CD14-positive monocyte (primary cell): ENCODE measurements at regions not wholly inside any gene's neighbourhood (a gene's known extent, or its start where the extent isn't known, plus 50 kb on each side); places are given as distances from the start of the nearest gene placed in this dataset.

Experiments
- DNase-seq, 3 donors: peaks; one replicate each; pipeline ENCODE4 v3.0.0-alpha.2; 2011 to 2022
- H2AFZ ChIP-seq: 2 replicates; pipeline ENCODE4 v1.6.0; 2012; ENCODE audit warnings: mild to moderate bottlenecking, low read depth, low read length, inconsistent platforms; ENCODE audit not compliant: insufficient read depth, poor library complexity, severe bottlenecking
- H3K27ac ChIP-seq, 2 donors: 1 replicate in 1 of 2; 2 replicates in 1 of 2; pipeline ENCODE4 v1.5.1; 2012 to 2013; ENCODE audit warnings: low read length in 2 of 2, control low read depth in 1 of 2, inconsistent platforms in 1 of 2, low read depth in 1 of 2, mild to moderate bottlenecking in 1 of 2
- H3K27me3 ChIP-seq, 2 donors: one replicate each; pipeline versions ENCODE4 v1.6.0 to v1.6.1; 2011 to 2013; ENCODE audit warnings: low read length in 2 of 2; ENCODE audit not compliant: control insufficient read depth in 2 of 2, insufficient read depth in 2 of 2
- H3K36me3 ChIP-seq, 2 donors: replicated peaks in 1 of 2; 1 replicate in 1 of 2; 2 replicates in 1 of 2; pipeline versions ENCODE4 v1.5.1 to v1.6.1; 2012 to 2013; ENCODE audit warnings: low read length in 2 of 2, control low read depth in 1 of 2, inconsistent platforms in 1 of 2, mild to moderate bottlenecking in 1 of 2; ENCODE audit not compliant: insufficient read depth in 2 of 2, control insufficient read depth in 1 of 2
- H3K4me1 ChIP-seq, 2 donors: 1 replicate in 1 of 2; 2 replicates in 1 of 2; pipeline versions ENCODE4 v1.5.1 to v1.6.1; 2012 to 2013; ENCODE audit warnings: low read length in 2 of 2, control low read depth in 1 of 2, inconsistent platforms in 1 of 2, mild to moderate bottlenecking in 1 of 2, moderate library complexity in 1 of 2; ENCODE audit not compliant: insufficient read depth in 2 of 2, control insufficient read depth in 1 of 2
- H3K4me2 ChIP-seq: replicated peaks from 2 replicates; pipeline ENCODE3; 2012; ENCODE audit warnings: low read length, moderate library complexity, mild to moderate bottlenecking; ENCODE audit not compliant: poor library complexity, severe bottlenecking; ENCODE audit errors: extremely low read depth
- H3K4me3 ChIP-seq, 3 experiments: fragments of 200-600 bp in 1 of 3; sonication (generic) in 1 of 3; replicated peaks in 1 of 3; 1 replicate in 2 of 3; 2 replicates in 1 of 3; pipeline ENCODE4 v1.5.1; 2011 to 2013; ENCODE audit warnings: low read length in 3 of 3, mild to moderate bottlenecking in 3 of 3, control low read depth in 2 of 3, low read depth in 2 of 3, inconsistent platforms in 1 of 3, moderate library complexity in 1 of 3
- H3K79me2 ChIP-seq: 2 replicates; pipeline ENCODE4 v1.6.0; 2012; ENCODE audit warnings: mild to moderate bottlenecking, control low read depth, inconsistent platforms, low read length, moderate library complexity; ENCODE audit not compliant: insufficient read depth
- H3K9ac ChIP-seq: 2 replicates; pipeline ENCODE4 v1.6.0; 2017; ENCODE audit warnings: low read length, mild to moderate bottlenecking; ENCODE audit not compliant: insufficient read depth, poor library complexity, severe bottlenecking
- H3K9me3 ChIP-seq, 2 donors: replicated peaks in 1 of 2; 1 replicate in 1 of 2; 2 replicates in 1 of 2; pipeline versions ENCODE4 v1.5.1 to v1.6.1; 2012 to 2013; ENCODE audit warnings: low read length in 2 of 2, control low read depth in 1 of 2; ENCODE audit not compliant: control insufficient read depth in 1 of 2, insufficient read depth in 1 of 2
- H4K20me1 ChIP-seq: 2 replicates; pipeline ENCODE4 v1.6.0; 2012; ENCODE audit warnings: mild to moderate bottlenecking, low read length, control low read depth, moderate library complexity; ENCODE audit not compliant: insufficient read depth
- H3K27ac Mint-ChIP-seq, 7 donors: one replicate each; pipeline ENCODE4 v1.8.0; 2020; ENCODE audit warnings: mild to moderate bottlenecking in 7 of 7, mixed read lengths in 7 of 7, moderate library complexity in 6 of 7, inconsistent platforms in 2 of 7
- H3K27me3 Mint-ChIP-seq, 3 donors: one replicate each; pipeline ENCODE4 v1.8.0; 2021 to 2022; ENCODE audit warnings: low read depth in 3 of 3, mild to moderate bottlenecking in 3 of 3, mixed read lengths in 3 of 3, moderate library complexity in 3 of 3, inconsistent platforms in 1 of 3
- H3K36me3 Mint-ChIP-seq, 2 donors: one replicate each; pipeline ENCODE4 v1.8.0; 2020; ENCODE audit warnings: mixed read lengths in 2 of 2, inconsistent platforms in 1 of 2, mild to moderate bottlenecking in 1 of 2
- H3K4me1 Mint-ChIP-seq: one replicate; pipeline ENCODE4 v1.8.0; 2020; ENCODE audit warnings: mild to moderate bottlenecking, mixed read lengths
- H3K4me3 Mint-ChIP-seq, 2 donors: one replicate each; pipeline ENCODE4 v1.8.0; 2020; ENCODE audit warnings: mild to moderate bottlenecking in 2 of 2, mixed read lengths in 2 of 2, moderate library complexity in 1 of 2
- H3K9me3 Mint-ChIP-seq, 7 donors: one replicate each; pipeline ENCODE4 v1.8.0; 2020 to 2022; ENCODE audit warnings: mixed read lengths in 7 of 7, mild to moderate bottlenecking in 6 of 7, moderate library complexity in 6 of 7, inconsistent platforms in 2 of 7
- CTCF ChIP-seq: fragments of 200-600 bp; IDR thresholded peaks from one replicate; pipeline ENCODE4 v1.8.0; 2022; ENCODE audit warnings: antibody characterized with exemption, mild to moderate bottlenecking
- WGBS: methylation state at CpG from one replicate; pipeline ENCODE4 v1.1.5; 2013; ENCODE audit warnings: missing lambda C conversion rate; ENCODE audit not compliant: insufficient coverage; 5-methylcytosine and 5-hydroxymethylcytosine counted together
- intact Hi-C, 2 donors: fragments of 100-400 bp; cut with micrococcal nuclease; formaldehyde crosslinking; loops; one replicate each; pipeline versions ENCODE4 v1.15.0 to v1.15.1; 2023

GRCh38 chr15:23913635-23914034 lies 226.5 kb upstream of the NDN start:
- Histone ChIP-seq H2AFZ (no peak overlapping the region), H3K4me1 (no peaks in the 10 kb centered on the region), H3K4me3 (no peak overlapping the region), H4K20me1 (no peaks in the 10 kb centered on the region), H3K9ac (no peak overlapping the region), H3K27ac (no peak overlapping the region), H3K4me2 (no peak overlapping the region), H3K27me3 (no peaks in the 10 kb centered on the region), H3K36me3 (no peaks in the 10 kb centered on the region), H3K9me3 (peaks cover 0 to 4% of the 10 kb centered on the region in 2 donors), H3K79me2 (no peaks in the 10 kb centered on the region)
- no peak overlapping the region for H3K27ac Mint-ChIP-seq
- H3K27me3 Mint-ChIP-seq, result peaks cover 0 to 2% (median 0%) of the 10 kb centered on the region in 3 donors
- no peak for TF ChIP-seq CTCF
- H3K4me1 Mint-ChIP-seq, result no peaks in the 10 kb centered on the region
- H3K36me3 Mint-ChIP-seq, result no peaks in the 10 kb centered on the region
- DNase-seq, result no peak
- H3K4me3 Mint-ChIP-seq, result no peak overlapping the region
- WGBS, result no CpG with 5 or more reads among the region's 1 CpG
- H3K9me3 Mint-ChIP-seq, result peaks cover 0 to 13% (median 6%) of the 10 kb centered on the region in 7 donors
- intact Hi-C loops, result no loop called here

GRCh38 chr15:23924686-23925085 lies 237.6 kb upstream of the NDN start:
- H3K27me3 Mint-ChIP-seq, result peaks cover 0 to 2% (median 2%) of the 10 kb centered on the region in 3 donors
- H3K27ac ChIP-seq, result no peak overlapping the region
- H3K4me3 Mint-ChIP-seq, result no peak overlapping the region
- no peak overlapping the region for H2AFZ ChIP-seq
- H3K36me3 Mint-ChIP-seq, result no peaks in the 10 kb centered on the region
- no peak for DNase-seq
- H3K9me3 Mint-ChIP-seq, result peaks cover 0 to 12% (median 10%) of the 10 kb centered on the region in 7 donors
- intact Hi-C loops, result no loop called here
- H3K36me3 ChIP-seq, result no peaks in the 10 kb centered on the region
- H3K27me3 ChIP-seq, result no peaks in the 10 kb centered on the region
- no peak overlapping the region for H3K4me3 ChIP-seq
- no peak for TF ChIP-seq CTCF
- H3K4me2 ChIP-seq, result no peak overlapping the region
- no peaks in the 10 kb centered on the region for H3K79me2 ChIP-seq
- H3K9ac ChIP-seq, result no peak overlapping the region
- no peak overlapping the region for H3K27ac Mint-ChIP-seq
- H3K4me1 Mint-ChIP-seq, result no peaks in the 10 kb centered on the region
- no CpG with 5 or more reads among the region's 3 CpGs for WGBS
- no peaks in the 10 kb centered on the region for H4K20me1 ChIP-seq
- no peaks in the 10 kb centered on the region for H3K4me1 ChIP-seq
- H3K9me3 ChIP-seq, result peaks cover 4 to 14% of the 10 kb centered on the region in 2 donors
